ENCODE measurements at regions not wholly inside any gene's neighbourhood (a gene's known extent, or its start where the extent isn't known, plus 50 kb on each side); places are given as distances from the start of the nearest gene placed in this dataset.

DNA sequence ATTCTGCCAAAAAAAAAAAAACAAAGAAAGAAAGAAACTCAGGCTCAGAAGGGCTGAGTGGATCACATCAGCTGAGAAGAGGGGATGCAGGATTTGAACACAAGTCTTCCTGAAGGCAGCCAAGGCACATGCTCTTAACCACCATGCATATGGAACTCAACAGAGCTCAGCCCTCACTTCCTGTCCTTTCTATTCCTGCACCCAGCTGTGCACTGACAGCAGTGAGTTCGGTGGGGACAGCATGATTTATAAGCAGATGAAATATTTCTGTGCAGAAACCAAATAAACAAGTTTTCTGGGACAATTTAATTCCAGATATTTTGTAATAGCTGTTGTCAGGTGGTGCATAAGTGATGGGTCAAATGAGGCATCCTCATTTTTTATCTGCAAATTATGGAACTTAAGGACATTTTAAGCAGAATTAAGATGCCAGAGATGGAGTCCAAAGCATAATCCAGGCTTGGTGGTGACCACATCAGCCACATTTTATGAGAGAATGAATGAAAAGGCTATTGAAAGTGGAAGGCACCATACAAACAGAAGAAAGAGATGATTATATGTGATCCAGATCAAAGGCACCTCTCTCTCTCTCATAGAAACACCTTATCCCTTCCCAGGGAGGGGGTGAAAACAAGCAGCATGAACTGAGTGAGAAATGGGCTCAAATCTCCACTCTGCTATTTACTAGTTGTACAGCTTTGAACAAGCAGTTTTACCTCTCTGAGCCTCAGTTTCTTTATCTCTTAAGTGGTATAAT lies 303.6 kb upstream of the MSX2 start:
- TF ChIP-seq, protein P1, sequence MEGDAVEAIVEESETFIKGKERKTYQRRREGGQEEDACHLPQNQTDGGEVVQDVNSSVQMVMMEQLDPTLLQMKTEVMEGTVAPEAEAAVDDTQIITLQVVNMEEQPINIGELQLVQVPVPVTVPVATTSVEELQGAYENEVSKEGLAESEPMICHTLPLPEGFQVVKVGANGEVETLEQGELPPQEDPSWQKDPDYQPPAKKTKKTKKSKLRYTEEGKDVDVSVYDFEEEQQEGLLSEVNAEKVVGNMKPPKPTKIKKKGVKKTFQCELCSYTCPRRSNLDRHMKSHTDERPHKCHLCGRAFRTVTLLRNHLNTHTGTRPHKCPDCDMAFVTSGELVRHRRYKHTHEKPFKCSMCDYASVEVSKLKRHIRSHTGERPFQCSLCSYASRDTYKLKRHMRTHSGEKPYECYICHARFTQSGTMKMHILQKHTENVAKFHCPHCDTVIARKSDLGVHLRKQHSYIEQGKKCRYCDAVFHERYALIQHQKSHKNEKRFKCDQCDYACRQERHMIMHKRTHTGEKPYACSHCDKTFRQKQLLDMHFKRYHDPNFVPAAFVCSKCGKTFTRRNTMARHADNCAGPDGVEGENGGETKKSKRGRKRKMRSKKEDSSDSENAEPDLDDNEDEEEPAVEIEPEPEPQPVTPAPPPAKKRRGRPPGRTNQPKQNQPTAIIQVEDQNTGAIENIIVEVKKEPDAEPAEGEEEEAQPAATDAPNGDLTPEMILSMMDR (IDR thresholded peaks at IDR 0.05 in 2 of 3, conservative IDR thresholded peaks at IDR 0.05 in 1 of 3; ENCODE audit: control insufficient read depth in 2 of 3, extremely low read depth in 1 of 3, insufficient read depth in 1 of 3, low read depth in 3 of 3, low read length in 3 of 3): no peak
- TF ChIP-seq CHD2 (IDR thresholded peaks at IDR 0.05; ENCODE audit: borderline replicate concordance, low read depth, low read length) (no peak), TBL1XR1 (IDR thresholded peaks at IDR 0.05; ENCODE audit: low read depth, low read length) (no peak), PBX3 (IDR thresholded peaks at IDR 0.05; ENCODE audit: insufficient replicate concordance, low read depth, low read length) (no peak)
- TF ChIP-seq, protein P2, sequence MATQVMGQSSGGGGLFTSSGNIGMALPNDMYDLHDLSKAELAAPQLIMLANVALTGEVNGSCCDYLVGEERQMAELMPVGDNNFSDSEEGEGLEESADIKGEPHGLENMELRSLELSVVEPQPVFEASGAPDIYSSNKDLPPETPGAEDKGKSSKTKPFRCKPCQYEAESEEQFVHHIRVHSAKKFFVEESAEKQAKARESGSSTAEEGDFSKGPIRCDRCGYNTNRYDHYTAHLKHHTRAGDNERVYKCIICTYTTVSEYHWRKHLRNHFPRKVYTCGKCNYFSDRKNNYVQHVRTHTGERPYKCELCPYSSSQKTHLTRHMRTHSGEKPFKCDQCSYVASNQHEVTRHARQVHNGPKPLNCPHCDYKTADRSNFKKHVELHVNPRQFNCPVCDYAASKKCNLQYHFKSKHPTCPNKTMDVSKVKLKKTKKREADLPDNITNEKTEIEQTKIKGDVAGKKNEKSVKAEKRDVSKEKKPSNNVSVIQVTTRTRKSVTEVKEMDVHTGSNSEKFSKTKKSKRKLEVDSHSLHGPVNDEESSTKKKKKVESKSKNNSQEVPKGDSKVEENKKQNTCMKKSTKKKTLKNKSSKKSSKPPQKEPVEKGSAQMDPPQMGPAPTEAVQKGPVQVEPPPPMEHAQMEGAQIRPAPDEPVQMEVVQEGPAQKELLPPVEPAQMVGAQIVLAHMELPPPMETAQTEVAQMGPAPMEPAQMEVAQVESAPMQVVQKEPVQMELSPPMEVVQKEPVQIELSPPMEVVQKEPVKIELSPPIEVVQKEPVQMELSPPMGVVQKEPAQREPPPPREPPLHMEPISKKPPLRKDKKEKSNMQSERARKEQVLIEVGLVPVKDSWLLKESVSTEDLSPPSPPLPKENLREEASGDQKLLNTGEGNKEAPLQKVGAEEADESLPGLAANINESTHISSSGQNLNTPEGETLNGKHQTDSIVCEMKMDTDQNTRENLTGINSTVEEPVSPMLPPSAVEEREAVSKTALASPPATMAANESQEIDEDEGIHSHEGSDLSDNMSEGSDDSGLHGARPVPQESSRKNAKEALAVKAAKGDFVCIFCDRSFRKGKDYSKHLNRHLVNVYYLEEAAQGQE (IDR thresholded peaks at IDR 0.05; ENCODE audit: low read depth, low read length): no peak

All from GM12878 (cell line).